SK-N-SH (cell line): ENCODE measurements at regions not wholly inside any gene's neighbourhood (a gene's known extent, or its start where the extent isn't known, plus 50 kb on each side); places are given as distances from the start of the nearest gene placed in this dataset.

ENCODE experiments used
- CTCF ChIA-PET: fragments of 300-600, 350-600 bp; formaldehyde crosslinking; extraction: SDS; loops from one replicate; lab custom pipeline; 2021; lab: Yijun Ruan, JAX
- POLR2A ChIA-PET: fragments of 350-600 bp; sonication (Branson Sonifier 250); formaldehyde crosslinking; extraction: SDS; loops from one replicate; lab custom pipeline; 2020; ENCODE audit warnings: antibody characterized with exemption, inconsistent platforms; lab: Yijun Ruan, JAX
- DNase-seq: peaks from one replicate; pipeline ENCODE4 v3.0.0; 2012
- H2AFZ ChIP-seq: fragments of 200-600 bp; sonication (generic); 2 replicates; pipeline ENCODE4 v1.8.1; 2016; ENCODE audit warnings: antibody characterized with exemption, mild to moderate bottlenecking, low read depth
- H3F3A ChIP-seq: fragments of 200-600 bp; sonication (generic); replicated peaks from 2 replicates; pipeline ENCODE3; 2016; ENCODE audit warnings: antibody characterized with exemption, mild to moderate bottlenecking; ENCODE audit not compliant: insufficient read depth
- H3K27ac ChIP-seq, 2 experiments: fragments of 200-500 bp in 1 of 2; fragments of 200-600 bp in 1 of 2; sonication (Bioruptor generic) in 1 of 2; sonication (generic), shearing (Covaris generic) in 1 of 2; 2 replicates each; pipeline versions ENCODE4 v1.5.1 to v1.6.1; 2014 to 2016; ENCODE audit warnings: low read depth in 2 of 2, inconsistent platforms in 1 of 2, low read length in 1 of 2, mild to moderate bottlenecking in 1 of 2, mixed read lengths in 1 of 2
- H3K27me3 ChIP-seq: fragments of 200-600 bp; sonication (generic), shearing (Covaris generic); 2 replicates; pipeline ENCODE4 v1.6.1; 2016; ENCODE audit warnings: mixed run types; ENCODE audit not compliant: insufficient read depth
- H3K36me3 ChIP-seq, 2 experiments: fragments of 200-500 bp in 1 of 2; fragments of 200-600 bp in 1 of 2; sonication (Bioruptor generic) in 1 of 2; sonication (generic) in 1 of 2; replicated peaks in 1 of 2; 2 replicates each; pipeline versions ENCODE3 to v1.5.1; 2014 to 2016; ENCODE audit warnings: low read length in 1 of 2, mild to moderate bottlenecking in 1 of 2; ENCODE audit not compliant: insufficient read depth in 2 of 2, control insufficient read depth in 1 of 2
- H3K4me1 ChIP-seq, 2 experiments: fragments of 200-500 bp in 1 of 2; fragments of 200-600 bp in 1 of 2; sonication (Bioruptor generic) in 1 of 2; sonication (generic), shearing (Covaris generic) in 1 of 2; 2 replicates each; pipeline versions ENCODE4 v1.5.1 to v1.6.1; 2014 to 2016; ENCODE audit warnings: low read depth in 1 of 2, low read length in 1 of 2, mixed run types in 1 of 2; ENCODE audit not compliant: insufficient read depth in 2 of 2, control insufficient read depth in 1 of 2
- H3K4me2 ChIP-seq: fragments of 200-600 bp; sonication (generic), shearing (Covaris generic); 2 replicates; pipeline ENCODE4 v1.6.1; 2017; ENCODE audit warnings: mixed run types
- H3K4me3 ChIP-seq, 2 experiments: fragments of 200-500 bp in 1 of 2; fragments of 200-600 bp in 1 of 2; sonication (Bioruptor generic) in 1 of 2; sonication (generic), shearing (Covaris generic) in 1 of 2; 2 replicates each; pipeline versions ENCODE4 v1.5.1 to v1.8.1; 2014 to 2016; ENCODE audit warnings: low read depth in 2 of 2, inconsistent platforms in 1 of 2, low read length in 1 of 2, mild to moderate bottlenecking in 1 of 2, mixed read lengths in 1 of 2, moderate library complexity in 1 of 2
- H3K79me2 ChIP-seq: fragments of 200-600 bp; sonication (generic); 2 replicates; pipeline ENCODE4 v1.8.1; 2017; ENCODE audit warnings: mild to moderate bottlenecking; ENCODE audit not compliant: insufficient read depth
- H3K9ac ChIP-seq: fragments of 200-600 bp; sonication (generic); 2 replicates; pipeline ENCODE4 v1.6.1; 2017; ENCODE audit warnings: mixed run types
- H3K9me2 ChIP-seq: fragments of 200-600 bp; sonication (generic); 2 replicates; pipeline ENCODE4 v1.6.1; 2017; ENCODE audit warnings: mixed run types
- H3K9me3 ChIP-seq: fragments of 200-600 bp; sonication (generic); 2 replicates; pipeline ENCODE4 v1.6.1; 2017; ENCODE audit warnings: mixed run types, mild to moderate bottlenecking, moderate library complexity
- H4K20me1 ChIP-seq: fragments of 200-600 bp; sonication (generic); 2 replicates; pipeline ENCODE4 v1.6.1; 2017; ENCODE audit warnings: mild to moderate bottlenecking, mixed run types; ENCODE audit not compliant: insufficient read depth
- CHD2 ChIP-seq: fragments of 150-350 bp; IDR thresholded peaks from 2 replicates; pipeline ENCODE4 v1.6.1; 2018; ENCODE audit warnings: low read length; ENCODE audit not compliant: partially characterized antibody
- CTCF ChIP-seq: fragments of 200-600 bp; sonication (generic); IDR thresholded peaks from 2 replicates; pipeline ENCODE4 v1.6.1; 2017; ENCODE audit warnings: antibody characterized with exemption, mild to moderate bottlenecking, moderate library complexity
- EP300 ChIP-seq, 2 experiments: IDR thresholded peaks; 2 replicates each; pipeline versions ENCODE4 v1.4.0 to v1.6.1; 2012; ENCODE audit warnings: borderline replicate concordance in 1 of 2, low read depth in 1 of 2, low read length in 1 of 2
- GABPA ChIP-seq: IDR thresholded peaks from 2 replicates; pipeline ENCODE4 v1.4.0; 2012; ENCODE audit warnings: low read depth, mild to moderate bottlenecking
- RXRA ChIP-seq: IDR thresholded peaks from 2 replicates; pipeline ENCODE4 v1.4.0; 2012; ENCODE audit warnings: low read depth, mild to moderate bottlenecking, borderline replicate concordance
- SIN3A ChIP-seq: IDR thresholded peaks from 2 replicates; pipeline ENCODE4 v1.6.1; 2012; ENCODE audit warnings: low read depth, mild to moderate bottlenecking, low read length, moderate library complexity, borderline replicate concordance
- TAF1 ChIP-seq: IDR thresholded peaks from 2 replicates; pipeline ENCODE4 v1.6.1; 2012; ENCODE audit warnings: low read depth, mild to moderate bottlenecking, low read length, moderate library complexity, borderline replicate concordance
- TEAD4 ChIP-seq: IDR thresholded peaks from 2 replicates; pipeline ENCODE4 v1.4.0; 2012; ENCODE audit warnings: mild to moderate bottlenecking, borderline replicate concordance; ENCODE audit not compliant: insufficient read depth
- WGBS: methylation state at CpG from one replicate; pipeline ENCODE4 v1.1.6; 2017; ENCODE audit warnings: low lambda C conversion rate; 5-methylcytosine and 5-hydroxymethylcytosine counted together
- TF ChIP-seq, protein P1 (sequence below): fragments of 150-350 bp; IDR thresholded peaks from 2 replicates; pipeline ENCODE4 v1.6.1; 2017; ENCODE audit warnings: antibody characterized with exemption, low read length, low read depth, borderline replicate concordance
- TF ChIP-seq, protein P2 (sequence below): IDR thresholded peaks from 2 replicates; pipeline ENCODE4 v1.4.0; 2012; ENCODE audit warnings: low read depth, borderline replicate concordance
- TF ChIP-seq, protein P3 (sequence below): fragments of 150-350 bp; IDR thresholded peaks from 2 replicates; pipeline ENCODE4 v1.6.1; 2016; ENCODE audit warnings: mild to moderate bottlenecking, low read depth, low read length

DNA sequence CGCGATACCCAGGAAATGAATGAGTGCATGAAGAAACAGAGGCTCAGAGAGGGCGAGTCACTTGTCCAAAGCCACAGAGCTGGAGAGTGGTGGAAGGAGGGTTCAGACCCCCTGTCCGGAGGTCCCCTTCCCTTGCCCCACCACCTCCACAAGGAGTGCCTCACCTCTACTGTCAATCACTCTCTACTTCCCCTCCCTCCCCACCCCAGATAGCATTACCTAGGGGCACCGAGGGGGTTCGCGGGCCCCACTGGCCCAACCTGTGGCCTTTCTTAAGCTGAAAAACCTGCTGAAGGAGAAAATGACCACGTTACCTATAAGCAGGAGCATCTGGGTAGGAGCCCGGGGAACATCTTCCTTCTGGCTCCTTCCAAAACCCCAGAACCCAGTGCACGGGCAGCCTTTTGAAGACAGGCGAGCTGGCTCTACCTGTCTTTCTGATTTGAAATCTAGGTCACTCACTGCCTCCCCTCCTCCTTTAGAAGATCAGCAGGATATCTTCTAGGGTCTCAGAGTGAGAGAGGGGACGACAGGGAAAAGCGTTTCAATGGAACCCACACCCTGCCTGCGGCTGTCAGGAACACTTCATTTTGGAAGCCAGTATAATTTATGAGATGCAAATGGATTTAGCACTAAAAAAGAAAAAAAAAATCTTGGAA, 89.9 kb upstream of the MEF2A start:
- H3K79me2 ChIP-seq, result no peaks in the 10 kb centered on the region
- H3K9me2 ChIP-seq, result no peaks in the 10 kb centered on the region
- peak overlapping the region; percentile 33; the same call in 1 of the 2 replicates for H2AFZ ChIP-seq
- peak overlapping the region; percentile 79 to 84 for H3K27ac ChIP-seq
- H4K20me1 ChIP-seq, result no peaks in the 10 kb centered on the region
- no peaks in the 10 kb centered on the region for H3K36me3 ChIP-seq
- H3K4me3 ChIP-seq, result no peak overlapping the region
- no peaks in the 10 kb centered on the region for H3K27me3 ChIP-seq
- peak overlapping the region; percentile 59 for H3K4me2 ChIP-seq
- H3F3A ChIP-seq, result peaks cover 20% of the 10 kb centered on the region
- H3K4me1 ChIP-seq, result peaks cover 11 to 16% of the 10 kb centered on the region in 2 experiments; a peak in 3 of 4 replicates
- POLR2A ChIA-PET, result no interaction called here
- WGBS, result 86% methylated on average over 14 of the region's 14 CpGs
- DNase-seq, result no peak
- H3K9ac ChIP-seq, result 0 out of 2 replicates have a peak overlapping the region, but pooled peaks have one; percentile 1
- H3K9me3 ChIP-seq, result no peaks in the 10 kb centered on the region
- TF ChIP-seq EP300 (IDR thresholded peaks at IDR 0.05; ENCODE audit: borderline replicate concordance in 1 of 2, low read depth in 1 of 2, low read length in 1 of 2) (no peak), CTCF (no peak), RXRA (no peak), TAF1 (no peak), CHD2 (no peak), SIN3A (no peak), TEAD4 (no peak), GABPA (no peak)
- TF ChIP-seq, protein P1, sequence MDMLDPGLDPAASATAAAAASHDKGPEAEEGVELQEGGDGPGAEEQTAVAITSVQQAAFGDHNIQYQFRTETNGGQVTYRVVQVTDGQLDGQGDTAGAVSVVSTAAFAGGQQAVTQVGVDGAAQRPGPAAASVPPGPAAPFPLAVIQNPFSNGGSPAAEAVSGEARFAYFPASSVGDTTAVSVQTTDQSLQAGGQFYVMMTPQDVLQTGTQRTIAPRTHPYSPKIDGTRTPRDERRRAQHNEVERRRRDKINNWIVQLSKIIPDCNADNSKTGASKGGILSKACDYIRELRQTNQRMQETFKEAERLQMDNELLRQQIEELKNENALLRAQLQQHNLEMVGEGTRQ, result no peak
- TF ChIP-seq, protein P2, sequence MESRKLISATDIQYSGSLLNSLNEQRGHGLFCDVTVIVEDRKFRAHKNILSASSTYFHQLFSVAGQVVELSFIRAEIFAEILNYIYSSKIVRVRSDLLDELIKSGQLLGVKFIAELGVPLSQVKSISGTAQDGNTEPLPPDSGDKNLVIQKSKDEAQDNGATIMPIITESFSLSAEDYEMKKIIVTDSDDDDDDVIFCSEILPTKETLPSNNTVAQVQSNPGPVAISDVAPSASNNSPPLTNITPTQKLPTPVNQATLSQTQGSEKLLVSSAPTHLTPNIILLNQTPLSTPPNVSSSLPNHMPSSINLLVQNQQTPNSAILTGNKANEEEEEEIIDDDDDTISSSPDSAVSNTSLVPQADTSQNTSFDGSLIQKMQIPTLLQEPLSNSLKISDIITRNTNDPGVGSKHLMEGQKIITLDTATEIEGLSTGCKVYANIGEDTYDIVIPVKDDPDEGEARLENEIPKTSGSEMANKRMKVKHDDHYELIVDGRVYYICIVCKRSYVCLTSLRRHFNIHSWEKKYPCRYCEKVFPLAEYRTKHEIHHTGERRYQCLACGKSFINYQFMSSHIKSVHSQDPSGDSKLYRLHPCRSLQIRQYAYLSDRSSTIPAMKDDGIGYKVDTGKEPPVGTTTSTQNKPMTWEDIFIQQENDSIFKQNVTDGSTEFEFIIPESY, result no peak
- TF ChIP-seq, protein P3, sequence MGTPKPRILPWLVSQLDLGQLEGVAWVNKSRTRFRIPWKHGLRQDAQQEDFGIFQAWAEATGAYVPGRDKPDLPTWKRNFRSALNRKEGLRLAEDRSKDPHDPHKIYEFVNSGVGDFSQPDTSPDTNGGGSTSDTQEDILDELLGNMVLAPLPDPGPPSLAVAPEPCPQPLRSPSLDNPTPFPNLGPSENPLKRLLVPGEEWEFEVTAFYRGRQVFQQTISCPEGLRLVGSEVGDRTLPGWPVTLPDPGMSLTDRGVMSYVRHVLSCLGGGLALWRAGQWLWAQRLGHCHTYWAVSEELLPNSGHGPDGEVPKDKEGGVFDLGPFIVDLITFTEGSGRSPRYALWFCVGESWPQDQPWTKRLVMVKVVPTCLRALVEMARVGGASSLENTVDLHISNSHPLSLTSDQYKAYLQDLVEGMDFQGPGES, result no peak
- CTCF ChIA-PET, result interaction anchor here (0.7 to 2.4 kb wide), 3 partner anchors 10 to 228 kb away, joined by 4 to 9 read pairs (median 5); no protein-coding TSS in a partner anchor
